Stimulated activated CD8-positive, alpha-beta memory T cell treated with anti-CD3 and anti-CD28 coated beads, Interleukin-12 subunit alpha, Interleukin-12 subunit beta, amount 100 ng/mL, for 4 hours (primary cell): ENCODE measurements at regions not wholly inside any gene's neighbourhood (a gene's known extent, or its start where the extent isn't known, plus 50 kb on each side); places are given as distances from the start of the nearest gene placed in this dataset.
"Not testable (repeated sequence)": the region's sequence is repeated elsewhere in the genome, so short reads cannot be mapped to it uniquely, and the experiment has no call there.

Source experiments
- DNase-seq: peaks from one replicate; pipeline ENCODE4 v3.0.0-alpha.2; 2020; ENCODE audit warnings: low read depth

- DNase-seq: no peak
Measured at GRCh38 chr13:70789751-70790150, 681.5 kb upstream of the KLHL1 start.

DNA sequence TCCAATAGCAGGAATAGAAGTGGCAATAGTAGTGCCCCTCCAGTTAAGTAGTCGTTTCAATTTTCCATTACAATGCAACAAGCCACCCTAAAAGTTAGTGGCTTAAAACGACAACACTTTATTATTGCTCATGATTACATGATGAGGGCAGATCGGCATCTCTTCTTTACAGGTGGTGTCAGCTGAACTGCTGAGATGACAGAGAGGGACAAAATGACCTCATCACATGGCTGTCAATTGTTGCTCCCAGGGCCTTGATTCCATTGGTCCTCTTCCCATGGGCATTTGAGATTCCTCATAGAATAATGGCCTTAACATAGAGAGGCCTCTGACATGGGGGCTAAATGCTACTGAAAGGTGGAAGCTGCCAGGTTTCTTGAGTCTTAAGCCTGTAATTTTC, 679.8 kb upstream of the KLHL1 start:
- DNase-seq: no peak

- no peak for DNase-seq
Measured at GRCh38 chr13:70784207-70784989, 676.1 kb upstream of the KLHL1 start.

- DNase-seq: no peak
Measured at GRCh38 chr13:70769817-70770216, 661.6 kb upstream of the KLHL1 start.

DNA sequence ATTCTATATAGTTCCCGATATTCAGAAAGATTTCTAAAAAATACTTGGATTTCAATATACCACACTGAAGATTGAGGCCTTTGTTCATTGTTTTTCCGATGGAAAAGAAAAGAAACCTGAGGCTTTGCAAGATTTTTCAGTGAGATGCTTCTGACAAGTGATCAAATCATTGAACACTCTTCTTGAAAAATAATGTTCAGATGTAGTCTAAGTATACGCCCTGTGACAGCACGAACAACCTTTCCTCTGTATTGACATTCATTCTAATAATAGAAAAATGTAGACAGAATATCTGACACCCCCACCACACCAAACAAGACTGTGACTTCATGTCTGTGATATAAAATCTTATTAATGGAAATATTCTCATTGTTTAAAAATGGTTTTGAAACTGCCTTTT, 650.7 kb upstream of the KLHL1 start:
- no peak for DNase-seq

- DNase-seq: no peak
Measured at GRCh38 chr13:70756088-70756487, 647.8 kb upstream of the KLHL1 start.

- DNase-seq: no peak
Measured at GRCh38 chr13:70755456-70755855, 647.2 kb upstream of the KLHL1 start.

DNA sequence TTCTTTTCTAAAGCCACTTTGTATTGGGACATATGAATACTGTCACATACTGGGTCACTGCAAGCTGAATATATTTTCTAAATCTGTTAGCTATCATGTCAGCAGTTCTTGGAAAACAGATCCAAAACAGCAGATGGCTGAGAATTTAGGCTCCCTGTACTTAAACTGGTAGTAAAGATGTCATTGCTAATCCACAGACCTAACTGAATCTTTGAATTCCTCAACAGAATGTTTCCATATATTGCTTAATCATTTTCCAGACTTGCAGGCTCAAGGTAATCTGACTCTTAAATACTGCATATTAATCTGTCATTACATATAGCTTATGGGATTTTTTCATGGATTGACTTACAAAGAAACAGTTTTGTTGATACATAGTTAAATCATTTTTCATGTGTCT, 639.0 kb upstream of the KLHL1 start:
- DNase-seq: no peak

GRCh38 chr13:70746469-70746868, 638.2 kb upstream of the KLHL1 start:
- not testable (repeated sequence) for DNase-seq

- DNase-seq: no peak
Measured at GRCh38 chr13:70736622-70737317, 628.5 kb upstream of the KLHL1 start.

DNA sequence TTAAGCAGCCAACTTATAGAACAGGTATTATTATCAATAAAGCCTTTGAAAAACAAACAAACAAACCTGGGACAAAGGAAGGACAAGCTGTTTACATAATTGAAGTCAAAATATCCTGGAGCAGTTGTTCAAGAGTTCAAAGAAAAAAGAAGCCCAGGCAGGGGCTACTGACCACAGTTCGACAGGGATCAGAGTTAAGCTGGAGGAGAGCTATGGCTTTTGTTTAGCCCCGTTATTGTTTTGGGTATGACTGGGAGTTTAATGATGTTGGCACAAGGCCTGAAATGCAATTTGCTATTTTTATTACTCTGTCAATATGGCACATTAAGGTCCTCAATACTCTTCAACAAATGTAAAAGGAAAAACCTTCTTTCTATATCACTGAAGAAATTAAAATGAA, 624.4 kb upstream of the KLHL1 start:
- DNase-seq: no peak

- DNase-seq: no peak
Measured at GRCh38 chr13:70729369-70729768, 621.1 kb upstream of the KLHL1 start.

DNA sequence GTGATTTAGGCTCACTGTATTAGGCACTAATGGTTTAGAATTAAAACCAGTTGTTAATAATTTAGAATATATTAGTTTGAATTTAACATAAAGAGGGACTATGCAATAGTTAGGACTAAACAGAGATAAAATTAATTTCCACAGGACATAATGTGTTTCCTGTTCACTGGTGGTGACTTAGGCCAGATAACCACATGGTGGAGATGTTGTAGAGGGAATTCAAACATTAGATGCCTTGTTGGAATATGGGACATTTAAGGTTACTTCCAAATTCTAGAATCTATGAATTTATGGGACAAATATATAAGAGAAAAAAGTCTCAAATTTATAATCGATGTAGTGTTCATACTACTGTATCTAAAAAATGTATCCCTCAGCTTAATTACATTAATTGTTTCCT, 615.5 kb upstream of the KLHL1 start:
- DNase-seq: no peak

- DNase-seq: no peak
Measured at GRCh38 chr13:70720386-70720785, 612.1 kb upstream of the KLHL1 start.

- DNase-seq: no peak
Measured at GRCh38 chr13:70714993-70715392, 606.7 kb upstream of the KLHL1 start.

GRCh38 chr13:70708775-70709174, 600.5 kb upstream of the KLHL1 start:
- no peak for DNase-seq

- DNase-seq: no peak
Measured at GRCh38 chr13:70703755-70704154, 595.5 kb upstream of the KLHL1 start.

- DNase-seq: no peak
Measured at GRCh38 chr13:70694996-70695715, 586.9 kb upstream of the KLHL1 start.

- no peak for DNase-seq
Measured at GRCh38 chr13:70668983-70669382, 560.7 kb upstream of the KLHL1 start.

DNA sequence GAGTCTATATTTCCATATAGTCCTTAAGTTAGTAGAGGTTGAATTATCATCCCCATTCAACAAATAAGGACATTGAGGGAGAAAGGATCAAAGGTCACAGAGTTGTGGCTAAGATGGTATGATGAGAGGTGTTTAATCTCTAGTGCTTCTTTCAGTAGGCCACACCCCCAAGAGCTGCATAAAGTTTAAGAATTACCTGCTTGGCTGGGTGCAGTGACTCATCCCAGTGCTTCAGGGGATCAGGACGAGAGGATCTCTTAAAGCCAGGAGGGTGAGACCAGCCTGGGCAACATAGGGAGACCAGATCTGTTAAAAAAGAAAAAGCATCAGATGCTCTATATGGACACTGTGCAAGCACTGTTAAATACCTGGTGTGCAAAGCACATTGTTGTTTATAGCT, 560.0 kb upstream of the KLHL1 start:
- DNase-seq: no peak

DNA sequence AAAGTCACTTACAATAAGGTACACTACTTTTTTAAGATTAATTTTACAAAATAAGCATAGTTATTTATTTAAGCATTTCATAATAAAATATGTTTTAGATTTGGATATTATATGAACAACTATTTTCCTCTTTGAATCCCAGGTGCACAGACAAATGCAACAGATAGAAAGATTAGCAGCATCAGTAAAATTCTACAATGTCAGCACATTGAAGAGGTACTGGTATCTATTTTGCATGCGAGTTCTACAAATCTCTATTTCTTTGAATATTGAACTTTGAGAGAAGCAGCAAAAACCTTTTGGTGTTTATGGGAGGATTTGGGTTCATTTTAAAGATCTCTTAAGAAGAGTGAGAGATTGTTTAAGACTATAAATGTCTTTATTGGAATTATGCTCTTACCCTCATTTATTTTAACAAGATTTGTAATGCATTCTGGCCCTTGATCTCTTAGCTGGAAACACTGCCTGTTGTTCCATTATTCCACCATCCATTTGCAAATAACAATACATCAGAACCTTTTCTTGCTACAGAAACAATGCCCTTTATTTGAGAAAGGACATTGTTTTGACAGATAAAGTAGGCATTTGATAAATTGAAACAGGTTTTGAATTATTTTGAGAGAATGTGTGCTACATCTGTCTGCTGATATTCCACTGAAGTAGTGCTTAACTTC, 558.8 kb upstream of the KLHL1 start:
- DNase-seq: no peak

DNA sequence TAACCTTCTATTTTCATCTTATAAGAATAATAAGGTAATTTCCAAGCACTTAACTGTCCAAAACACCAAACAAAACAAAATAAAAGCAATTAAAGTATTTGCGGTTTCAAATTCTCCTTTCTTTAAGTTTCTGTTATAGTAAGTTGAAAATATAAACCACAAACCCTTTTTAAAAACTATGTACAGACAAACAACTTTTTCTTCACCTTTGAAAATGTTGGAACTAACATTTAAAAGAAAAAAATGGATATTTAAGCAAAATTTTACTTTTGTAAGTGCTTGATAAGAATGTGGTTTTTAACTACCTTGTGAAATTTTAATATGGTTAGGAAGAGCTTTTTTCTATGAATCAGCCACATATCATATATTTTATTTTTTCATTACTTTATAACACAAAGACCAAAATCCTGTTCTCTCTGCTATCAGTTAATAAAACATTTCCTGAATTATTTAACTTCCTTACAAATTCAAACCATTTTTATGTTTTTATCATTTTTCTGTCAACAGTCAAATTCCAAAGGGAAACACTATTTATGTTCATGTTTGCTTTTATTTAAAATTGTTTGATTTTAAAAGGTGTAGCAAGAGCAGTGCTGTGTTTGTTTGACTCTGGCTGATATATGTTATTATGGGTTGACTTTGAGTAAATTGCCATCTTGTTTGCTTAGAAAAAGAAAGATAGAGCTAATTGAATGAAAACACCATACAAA, 554.1 kb upstream of the KLHL1 start:
- no peak for DNase-seq
